ENCODE measurements at regions not wholly inside any gene's neighbourhood (a gene's known extent, or its start where the extent isn't known, plus 50 kb on each side); places are given as distances from the start of the nearest gene placed in this dataset.

DNA sequence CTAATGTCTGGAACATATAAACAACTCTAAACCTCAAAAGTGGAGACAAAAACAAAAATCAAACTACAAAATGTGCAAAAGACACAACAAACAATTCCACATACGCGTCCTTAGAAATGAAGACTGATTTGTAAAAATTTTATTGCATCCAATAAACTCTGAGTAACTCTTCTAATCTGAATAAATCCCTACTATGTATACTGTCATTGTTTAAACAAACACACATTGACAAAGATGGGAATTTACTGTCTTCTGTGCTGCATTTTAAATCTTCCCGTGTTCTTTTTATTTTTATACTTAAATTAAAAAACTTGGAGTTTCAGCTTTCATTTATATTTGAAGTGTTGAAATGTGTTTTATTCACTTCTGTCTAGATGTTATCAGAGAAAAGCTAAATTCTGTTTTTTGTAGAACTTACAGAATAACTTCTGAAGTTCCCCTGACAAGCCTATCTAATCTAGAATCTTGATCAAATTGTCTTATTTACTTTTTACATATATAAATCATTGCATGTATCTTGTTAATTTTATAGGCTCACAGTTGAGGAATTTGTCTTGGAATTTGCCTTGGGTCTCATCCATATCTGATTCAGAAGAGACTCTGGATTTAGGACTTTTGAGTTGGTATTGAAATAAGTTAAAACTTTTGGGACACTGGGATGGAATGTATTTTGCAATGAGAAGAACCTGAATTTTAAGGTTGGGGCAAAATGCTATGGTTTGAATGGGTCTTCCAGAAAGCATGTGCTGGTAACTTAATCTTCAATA, 2064.4 kb upstream of the C9orf72 start:
- in situ Hi-C loops (cut with MboI; ENCODE audit: low pct_unique_long_range_greater_than_20kb in 2 of 9, low sequenced_read_pairs in 9 of 9, unreplicated experiment in 9 of 9), result loop anchor here in 1 of 9 experiments (25.0 kb wide), 1 partner anchor 100 kb away; no protein-coding TSS in a partner anchor
- no peak for ATAC-seq (replicated peaks in 6 of 8)
- Histone ChIP-seq H3K4me3 (no peak overlapping the region), H3K27ac (no peak overlapping the region), H3K4me1 (replicated peaks in 1 of 2) (peaks cover 0 to 10% of the 10 kb centered on the region in 2 donors)
- WGBS, 10 experiments, result 0 to 100% (median 85%) methylated on average over 2 to 3 of the region's 3 CpGs

- in situ Hi-C loops (cut with MboI; ENCODE audit: low pct_unique_long_range_greater_than_20kb in 2 of 9, low sequenced_read_pairs in 9 of 9, unreplicated experiment in 9 of 9), result loop anchor here in 1 of 9 experiments (25.0 kb wide), 1 partner anchor 97 kb away; no protein-coding TSS in a partner anchor
- H3K27ac ChIP-seq, result no peak overlapping the region
- no peak for ATAC-seq (replicated peaks in 6 of 8)
- no peak overlapping the region for H3K4me3 ChIP-seq
- H3K4me1 ChIP-seq (replicated peaks in 1 of 2), result peaks cover 0 to 2% of the 10 kb centered on the region in 2 donors
- 0 to 94% (median 47%) methylated on average over 1 to 2 of the region's 2 CpGs; no CpG with 5 or more reads in 2 of the 10 experiments for WGBS, 10 experiments
Observed at GRCh38 chr9:29640507-29640906, 2067.2 kb upstream of the C9orf72 start.

DNA sequence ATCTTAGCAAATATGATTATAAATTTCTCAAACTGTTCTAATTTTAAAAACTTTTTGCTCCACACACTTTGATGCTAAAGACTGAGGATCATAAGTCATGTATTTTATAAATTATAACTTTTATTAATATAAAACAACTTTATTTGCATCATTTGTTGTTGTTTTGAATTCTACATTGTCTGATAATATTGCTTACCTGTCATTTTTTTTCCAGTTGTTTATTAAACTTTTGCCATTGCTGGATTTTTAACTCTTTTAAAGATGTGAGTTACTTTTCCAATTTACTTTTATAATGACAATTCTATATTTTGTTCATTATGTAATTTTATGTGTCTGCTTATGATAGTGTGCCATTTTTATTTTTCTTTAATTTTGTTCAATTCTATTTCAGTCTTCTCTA, 2071.2 kb upstream of the C9orf72 start:
- H3K4me3 ChIP-seq, result no peak overlapping the region
- in situ Hi-C loops (cut with MboI; ENCODE audit: low pct_unique_long_range_greater_than_20kb in 2 of 9, low sequenced_read_pairs in 9 of 9, unreplicated experiment in 9 of 9), result loop anchor here in 1 of 9 experiments (25.0 kb wide), 1 partner anchor 93 kb away; no protein-coding TSS in a partner anchor

DNA sequence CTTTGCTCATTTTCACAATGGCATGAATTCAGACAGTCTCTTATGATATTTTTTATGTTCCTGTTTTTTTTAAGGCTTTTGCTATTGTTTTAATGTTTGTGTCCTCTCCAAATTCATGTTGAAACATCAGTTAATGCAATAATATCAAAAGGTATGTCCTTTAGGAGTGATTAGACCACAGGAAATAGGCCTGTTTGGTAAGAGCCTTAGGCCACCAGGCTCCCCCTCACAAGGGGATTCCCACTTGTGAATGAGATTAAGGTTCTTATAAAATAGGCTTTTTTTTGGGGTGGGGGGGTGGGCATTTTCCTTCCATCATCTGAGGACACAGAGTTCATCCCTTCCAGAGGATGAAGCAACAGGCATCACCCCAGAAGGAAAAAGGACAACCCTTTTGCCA, 2074.2 kb upstream of the C9orf72 start:
- in situ Hi-C loops (cut with MboI; ENCODE audit: low pct_unique_long_range_greater_than_20kb in 2 of 9, low sequenced_read_pairs in 9 of 9, unreplicated experiment in 9 of 9), result loop anchor here in 1 of 9 experiments (25.0 kb wide), 1 partner anchor 90 kb away; no protein-coding TSS in a partner anchor
- no peaks in the 10 kb centered on the region for H3K4me1 ChIP-seq (replicated peaks in 1 of 2)
- ATAC-seq (replicated peaks in 6 of 8), result no peak
- no peak overlapping the region for H3K27ac ChIP-seq
- H3K4me3 ChIP-seq, result no peak overlapping the region

More for the DNA sequence above, 2071.2 kb upstream of the C9orf72 start:
- ATAC-seq (replicated peaks in 6 of 8), result no peak
- no peak overlapping the region for H3K27ac ChIP-seq
- H3K4me1 ChIP-seq (replicated peaks in 1 of 2), result no peaks in the 10 kb centered on the region

DNA sequence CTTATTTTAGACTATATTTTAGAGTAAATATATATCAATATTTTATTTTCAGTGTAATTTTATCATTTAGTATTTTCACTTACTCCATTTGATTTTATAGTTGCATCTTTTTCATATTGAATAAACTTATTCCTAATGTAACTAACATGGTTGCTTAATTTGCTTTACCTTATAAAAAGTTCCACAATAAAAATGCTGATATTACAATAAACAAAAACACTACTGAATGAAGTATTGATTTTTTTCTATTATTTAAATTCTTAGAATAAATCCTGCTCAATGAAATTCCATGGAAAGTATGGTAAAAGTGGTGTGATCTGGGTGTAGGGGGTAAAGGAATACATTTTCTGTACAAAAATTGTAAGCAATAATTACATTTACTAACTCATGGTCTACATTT, 2074.9 kb upstream of the C9orf72 start:
- in situ Hi-C loops (cut with MboI; ENCODE audit: low pct_unique_long_range_greater_than_20kb in 2 of 9, low sequenced_read_pairs in 9 of 9, unreplicated experiment in 9 of 9), result loop anchor here in 1 of 9 experiments (25.0 kb wide), 1 partner anchor 89 kb away; no protein-coding TSS in a partner anchor
- H3K4me3 ChIP-seq, result no peak overlapping the region
- no peak for ATAC-seq (replicated peaks in 6 of 8)
- no peak overlapping the region for H3K27ac ChIP-seq
- H3K4me1 ChIP-seq (replicated peaks in 1 of 2), result no peaks in the 10 kb centered on the region

DNA sequence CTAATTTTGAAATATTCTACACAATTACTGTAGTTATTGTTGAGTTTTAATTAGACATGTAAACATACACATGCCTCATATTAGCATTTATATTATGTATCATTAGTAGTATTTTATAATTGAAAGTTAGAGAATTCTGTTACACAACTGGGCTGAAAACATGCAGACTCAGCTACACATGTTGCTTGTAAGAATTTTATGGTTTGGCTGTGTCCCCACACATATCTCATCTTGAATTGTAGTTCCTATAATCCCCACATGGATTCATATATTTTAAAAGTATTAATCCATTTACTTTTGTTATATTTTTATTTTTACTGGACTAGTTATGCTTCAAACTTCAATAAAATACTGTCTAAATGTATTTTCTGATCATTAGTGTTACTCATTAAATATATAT, 2075.3 kb upstream of the C9orf72 start:
- Histone ChIP-seq H3K4me1 (replicated peaks in 1 of 2) (no peaks in the 10 kb centered on the region), H3K27ac (no peak overlapping the region), H3K4me3 (no peak overlapping the region)
- in situ Hi-C loops (cut with MboI; ENCODE audit: low pct_unique_long_range_greater_than_20kb in 2 of 9, low sequenced_read_pairs in 9 of 9, unreplicated experiment in 9 of 9), result loop anchor here in 1 of 9 experiments (25.0 kb wide), 1 partner anchor 89 kb away; no protein-coding TSS in a partner anchor
- no peak for ATAC-seq (replicated peaks in 6 of 8)

DNA sequence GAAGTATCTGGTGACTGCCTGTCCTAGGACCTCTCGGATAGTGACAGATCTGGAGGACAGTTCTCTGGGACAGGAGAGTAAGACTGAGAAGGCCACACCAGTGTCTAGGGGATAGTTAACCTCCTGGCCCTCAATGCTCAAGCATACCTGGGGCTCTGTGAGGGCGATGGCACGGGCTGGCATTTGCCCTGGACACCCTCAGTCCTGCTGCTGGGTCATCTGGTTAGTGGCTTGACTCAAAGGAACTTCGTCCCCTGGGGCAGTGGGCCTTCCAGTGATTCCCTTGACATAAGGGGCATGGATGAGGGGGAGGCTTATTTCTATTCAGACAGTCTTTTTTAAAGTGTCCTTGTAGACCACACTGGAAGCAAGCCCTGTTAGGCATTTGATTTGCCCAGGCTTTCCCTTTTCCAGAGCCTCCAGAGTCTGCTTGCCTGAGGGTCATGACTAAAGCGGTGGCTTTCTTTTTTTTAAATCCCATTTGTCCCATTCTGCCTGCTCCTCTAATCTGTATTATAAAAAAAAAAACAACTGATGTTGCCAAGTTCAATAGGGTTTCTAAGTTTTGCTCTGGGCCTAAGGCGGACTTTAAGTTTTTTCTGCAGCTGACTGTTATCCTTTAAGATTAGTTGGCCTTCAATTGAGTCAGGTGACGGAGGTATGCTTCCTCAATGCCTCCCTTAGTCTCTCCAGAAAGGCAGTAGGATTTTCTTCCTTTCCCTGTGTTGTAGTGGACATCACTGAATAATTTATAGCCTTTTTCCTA, 2083.5 kb upstream of the C9orf72 start:
- 0 to 100% (median 90%) methylated on average over 1 to 6 of the region's 7 CpGs; no CpG with 5 or more reads in 2 of the 10 experiments for WGBS, 10 experiments
- ATAC-seq (replicated peaks in 6 of 8), result no peak
- in situ Hi-C loops (cut with MboI; ENCODE audit: low pct_unique_long_range_greater_than_20kb in 2 of 9, low sequenced_read_pairs in 9 of 9, unreplicated experiment in 9 of 9), result no loop called here
- no peak overlapping the region for H3K27ac ChIP-seq
- no peak overlapping the region for H3K4me3 ChIP-seq
- H3K4me1 ChIP-seq (replicated peaks in 1 of 2), result no peaks in the 10 kb centered on the region

DNA sequence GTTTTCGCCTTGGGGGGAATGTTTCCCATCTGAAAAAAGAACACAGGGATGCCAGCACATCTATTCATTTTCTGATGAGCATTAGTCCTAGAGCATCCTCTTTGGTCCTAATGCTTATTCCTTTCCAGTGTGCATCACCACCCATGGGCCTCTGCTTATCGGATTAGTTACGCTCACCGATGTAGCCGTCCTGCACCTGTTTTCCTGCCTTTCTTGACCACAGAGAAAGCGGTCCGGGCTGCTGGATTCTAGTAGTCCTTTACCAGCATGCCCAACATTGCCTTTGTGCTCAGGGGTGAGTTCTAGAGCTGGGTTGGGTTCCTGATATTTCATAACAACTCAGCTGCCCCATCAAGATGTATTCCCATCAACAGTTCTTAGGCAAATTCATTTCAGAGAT, 2084.5 kb upstream of the C9orf72 start:
- Histone ChIP-seq H3K4me3 (no peak overlapping the region), H3K27ac (no peak overlapping the region), H3K4me1 (replicated peaks in 1 of 2) (no peaks in the 10 kb centered on the region)
- ATAC-seq (replicated peaks in 6 of 8), result no peak
- in situ Hi-C loops (cut with MboI; ENCODE audit: low pct_unique_long_range_greater_than_20kb in 2 of 9, low sequenced_read_pairs in 9 of 9, unreplicated experiment in 9 of 9), result no loop called here
- 0 to 100% (median 80%) methylated on average over 1 to 7 of the region's 7 CpGs; no CpG with 5 or more reads in 5 of the 10 experiments for WGBS, 10 experiments

DNA sequence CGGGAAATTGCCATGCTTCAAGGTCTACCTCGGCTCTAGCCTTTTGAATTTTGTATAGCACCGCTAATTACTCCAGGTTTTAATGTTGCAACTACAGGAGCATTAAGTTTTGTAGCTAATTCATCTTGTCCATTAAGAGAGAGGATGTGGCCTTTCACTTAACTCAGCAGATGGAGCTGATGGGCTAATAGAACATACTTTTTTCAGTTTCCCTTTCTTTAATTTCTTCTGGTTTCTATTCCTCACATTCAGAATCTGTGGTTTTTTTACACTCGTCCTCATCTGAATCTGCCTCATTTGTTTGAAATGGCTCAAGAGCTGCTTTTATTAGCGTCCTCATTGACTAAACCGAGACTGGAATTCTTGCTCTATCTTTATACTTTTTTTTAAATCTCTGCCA, 2085.7 kb upstream of the C9orf72 start:
- Histone ChIP-seq H3K27ac (no peak overlapping the region), H3K4me1 (replicated peaks in 1 of 2) (no peaks in the 10 kb centered on the region), H3K4me3 (no peak overlapping the region)
- WGBS, 10 experiments, result 2 to 94% (median 84%) methylated on average over 4 to 6 of the region's 6 CpGs; no CpG with 5 or more reads in 1 of the 10 experiments
- no peak for ATAC-seq (replicated peaks in 6 of 8)
- in situ Hi-C loops (cut with MboI; ENCODE audit: low pct_unique_long_range_greater_than_20kb in 2 of 9, low sequenced_read_pairs in 9 of 9, unreplicated experiment in 9 of 9), result no loop called here

DNA sequence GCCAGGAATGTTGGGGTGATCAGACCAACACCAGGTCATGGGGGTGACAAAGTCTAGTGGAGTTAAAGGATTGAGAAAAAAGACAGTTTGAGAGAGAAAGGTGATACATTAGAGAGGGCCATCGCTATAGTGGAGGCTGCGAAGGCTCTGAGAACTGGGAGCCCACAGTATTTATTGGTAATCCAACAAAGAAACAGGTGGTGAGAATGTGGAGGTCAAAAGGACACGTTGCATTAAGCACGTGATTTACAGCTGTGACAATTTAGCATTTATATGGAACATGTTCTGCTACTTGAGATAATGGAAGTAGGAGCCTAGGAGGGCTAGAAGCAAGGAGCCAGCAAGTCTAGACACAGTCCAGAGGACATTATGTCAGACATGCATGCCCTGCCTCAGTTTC, 2086.5 kb upstream of the C9orf72 start:
- in situ Hi-C loops (cut with MboI; ENCODE audit: low pct_unique_long_range_greater_than_20kb in 2 of 9, low sequenced_read_pairs in 9 of 9, unreplicated experiment in 9 of 9), result no loop called here
- 0 to 80% (median 45%) methylated on average over 1 to 4 of the region's 4 CpGs; no CpG with 5 or more reads in 1 of the 10 experiments for WGBS, 10 experiments
- H3K27ac ChIP-seq, result no peak overlapping the region

GRCh38 chr9:29668732-29669131, 2095.5 kb upstream of the C9orf72 start:
- no peak for ATAC-seq (replicated peaks in 6 of 8)
- Histone ChIP-seq H3K4me1 (replicated peaks in 1 of 2) (no peaks in the 10 kb centered on the region), H3K27ac (no peak overlapping the region), H3K4me3 (no peak overlapping the region)
- in situ Hi-C loops (cut with MboI; ENCODE audit: low pct_unique_long_range_greater_than_20kb in 2 of 9, low sequenced_read_pairs in 9 of 9, unreplicated experiment in 9 of 9), result no loop called here
- 0 to 100% (median 80%) methylated on average over 1 of the region's 1 CpG; no CpG with 5 or more reads in 3 of the 10 experiments for WGBS, 10 experiments

More for the DNA sequence above, 2086.5 kb upstream of the C9orf72 start:
- no peak for ATAC-seq (replicated peaks in 6 of 8)
- Histone ChIP-seq H3K4me1 (replicated peaks in 1 of 2) (no peaks in the 10 kb centered on the region), H3K4me3 (no peak overlapping the region)

DNA sequence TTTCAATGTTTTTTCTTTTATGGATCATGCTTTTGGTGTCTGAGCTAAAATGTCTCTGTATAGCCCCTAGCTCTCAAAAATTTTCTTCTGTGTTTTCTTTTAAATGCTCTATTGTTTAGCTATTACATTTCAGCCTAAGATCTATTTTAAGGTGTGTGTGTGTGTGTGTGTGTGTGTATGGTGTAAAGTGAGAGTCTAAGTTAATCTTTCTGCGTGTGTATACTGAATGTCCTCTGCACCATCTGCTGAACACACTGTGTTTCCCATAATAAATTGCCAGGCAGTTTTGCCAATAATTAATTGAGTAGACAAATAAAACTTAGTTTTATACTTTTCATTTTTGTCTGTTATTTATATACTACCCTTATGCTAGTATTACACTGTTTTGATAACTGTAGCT, 2096.3 kb upstream of the C9orf72 start:
- no peaks in the 10 kb centered on the region for H3K4me1 ChIP-seq (replicated peaks in 1 of 2)
- no peak for ATAC-seq (replicated peaks in 6 of 8)
- 0 to 100% (median 63%) methylated on average over 1 of the region's 1 CpG; no CpG with 5 or more reads in 6 of the 10 experiments for WGBS, 10 experiments
- H3K27ac ChIP-seq, result no peak overlapping the region
- in situ Hi-C loops (cut with MboI; ENCODE audit: low pct_unique_long_range_greater_than_20kb in 2 of 9, low sequenced_read_pairs in 9 of 9, unreplicated experiment in 9 of 9), result no loop called here
- no peak overlapping the region for H3K4me3 ChIP-seq

GRCh38 chr9:29685531-29685930, 2112.2 kb upstream of the C9orf72 start:
- Histone ChIP-seq H3K27ac (no peak overlapping the region), H3K4me3 (no peak overlapping the region), H3K4me1 (replicated peaks in 1 of 2) (no peaks in the 10 kb centered on the region)
- in situ Hi-C loops (cut with MboI; ENCODE audit: low pct_unique_long_range_greater_than_20kb in 2 of 9, low sequenced_read_pairs in 9 of 9, unreplicated experiment in 9 of 9), result no loop called here
- no peak for ATAC-seq (replicated peaks in 6 of 8)

Data from motor neuron (in vitro differentiated cells).